WTC11 (cell line): ENCODE measurements at regions not wholly inside any gene's neighbourhood (a gene's known extent, or its start where the extent isn't known, plus 50 kb on each side); places are given as distances from the start of the nearest gene placed in this dataset.
A peak's percentile ranks its signal among the peaks of the same experiment; 100 is the strongest.

Experiments used
- ATF2 ChIP-seq: sonication (generic); formaldehyde crosslinking; IDR thresholded peaks from 2 replicates; pipeline ENCODE4 v1.8.1; 2022; ENCODE audit warnings: low read depth, missing genetic modification reagents, borderline replicate concordance
- ATF3 ChIP-seq: sonication (generic); formaldehyde crosslinking; conservative IDR thresholded peaks from 2 replicates; pipeline ENCODE4 v1.8.1; 2022; ENCODE audit warnings: mild to moderate bottlenecking, missing genetic modification reagents
- CREM ChIP-seq: sonication (generic); formaldehyde crosslinking; IDR thresholded peaks from 2 replicates; pipeline ENCODE4 v1.8.1; 2022; ENCODE audit warnings: mild to moderate bottlenecking, missing genetic modification reagents, moderate library complexity
- CTCF ChIP-seq: fragments of 200-600 bp; IDR thresholded peaks from 2 replicates; pipeline ENCODE4 v1.8.0; 2022; ENCODE audit warnings: antibody characterized with exemption
- E2F1 ChIP-seq: sonication (generic); formaldehyde crosslinking; IDR thresholded peaks from 2 replicates; pipeline ENCODE4 v1.8.0; 2022; ENCODE audit warnings: mild to moderate bottlenecking, missing genetic modification reagents
- E2F5 ChIP-seq: sonication (generic); formaldehyde crosslinking; IDR thresholded peaks from 2 replicates; pipeline ENCODE4 v1.8.1; 2022; ENCODE audit warnings: mild to moderate bottlenecking, moderate library complexity, missing genetic modification reagents
- ELF4 ChIP-seq: sonication (generic); formaldehyde crosslinking; IDR thresholded peaks from 2 replicates; pipeline ENCODE4 v1.8.1; 2022; ENCODE audit warnings: low read depth, mild to moderate bottlenecking, moderate library complexity, missing genetic modification reagents
- EMX1 ChIP-seq: fragments of 250-450 bp; sonication (Bioruptor Pico); IDR thresholded peaks from 2 replicates; pipeline ENCODE4 v1.8.0; 2021; ENCODE audit warnings: mild to moderate bottlenecking
- HMGXB4 ChIP-seq: sonication (generic); formaldehyde crosslinking; IDR thresholded peaks from 2 replicates; pipeline ENCODE4 v1.8.1; 2023; ENCODE audit warnings: mild to moderate bottlenecking, moderate library complexity, missing genetic modification reagents
- JUN ChIP-seq: sonication (generic); formaldehyde crosslinking; IDR thresholded peaks from 2 replicates; pipeline ENCODE4 v1.8.0; 2023; ENCODE audit warnings: mild to moderate bottlenecking, missing genetic modification reagents
- NR1H2 ChIP-seq: sonication (generic); formaldehyde crosslinking; IDR thresholded peaks from 2 replicates; pipeline ENCODE4 v1.9.0; 2021; ENCODE audit warnings: mild to moderate bottlenecking, moderate library complexity, missing genetic modification reagents
- TP53 ChIP-seq: sonication (generic); formaldehyde crosslinking; IDR thresholded peaks from 2 replicates; pipeline ENCODE4 v1.8.1; 2023; ENCODE audit warnings: mild to moderate bottlenecking, missing genetic modification reagents
- USF2 ChIP-seq: sonication (generic); formaldehyde crosslinking; IDR thresholded peaks from 2 replicates; pipeline ENCODE4 v1.8.1; 2023; ENCODE audit warnings: mild to moderate bottlenecking, missing genetic modification reagents, moderate library complexity
- ZBTB21 ChIP-seq: sonication (generic); formaldehyde crosslinking; IDR thresholded peaks from 2 replicates; pipeline ENCODE4 v1.8.1; 2023; ENCODE audit warnings: mild to moderate bottlenecking, missing genetic modification reagents, borderline replicate concordance

GRCh38 chr10:100655326-100655759 lies 90.0 kb upstream of the PAX2 start:
- no peak for TF ChIP-seq HMGXB4 (CRISPR knock-in tag)
- TF ChIP-seq CTCF = no peak
- TF ChIP-seq ATF3 (CRISPR knock-in tag) = no peak
- TF ChIP-seq E2F5 (CRISPR knock-in tag) = no peak
- TF ChIP-seq E2F1 (CRISPR knock-in tag) = no peak
- no peak for TF ChIP-seq ZBTB21 (CRISPR knock-in tag)
- TF ChIP-seq JUN = no peak
- TF ChIP-seq EMX1 = no peak
- TF ChIP-seq NR1H2 = no peak
- no peak for TF ChIP-seq CREM
- TF ChIP-seq USF2 = peak; percentile 59
- TF ChIP-seq TP53 = no peak
- no peak for TF ChIP-seq ATF2
- no peak for TF ChIP-seq ELF4
